BLaER1 treated with 17β-estradiol and CSF1 and Interleukin-3, amounts not matched to agents 10 nM and 100 nM (cell line): ENCODE measurements at regions not wholly inside any gene's neighbourhood (a gene's known extent, or its start where the extent isn't known, plus 50 kb on each side); places are given as distances from the start of the nearest gene placed in this dataset.

Experiments used
- H3K27ac ChIP-seq, 11 experiments: shearing (Covaris generic); formaldehyde crosslinking; 2 replicates each; pipeline ENCODE4 v1.8.1; 2022
- H3K27me3 ChIP-seq, 11 experiments: shearing (Covaris generic); formaldehyde crosslinking; 2 replicates each; pipeline ENCODE4 v1.8.1; 2022
- H3K36me3 ChIP-seq, 11 experiments: shearing (Covaris generic); formaldehyde crosslinking; 2 replicates each; pipeline ENCODE4 v1.8.1; 2022
- H3K4me1 ChIP-seq, 10 experiments: shearing (Covaris generic); formaldehyde crosslinking; 2 replicates each; pipeline ENCODE4 v1.8.1; 2022
- H3K4me2 ChIP-seq, 11 experiments: shearing (Covaris generic); formaldehyde crosslinking; 2 replicates each; pipeline ENCODE4 v1.8.1; 2022
- H3K4me3 ChIP-seq, 10 experiments: shearing (Covaris generic); formaldehyde crosslinking; 2 replicates each; pipeline ENCODE4 v1.8.1; 2022
- H3K9ac ChIP-seq, 11 experiments: shearing (Covaris generic); formaldehyde crosslinking; 2 replicates each; pipeline ENCODE4 v1.8.1; 2022
- H3K9me3 ChIP-seq, 11 experiments: shearing (Covaris generic); formaldehyde crosslinking; replicated peaks in 1 of 11; 2 replicates each; pipeline ENCODE4 v1.8.1; 2022
- H4K20me1 ChIP-seq, 11 experiments: shearing (Covaris generic); formaldehyde crosslinking; 2 replicates each; pipeline ENCODE4 v1.8.1; 2022
- Cebpa-rat ChIP-seq, 11 experiments: shearing (Covaris generic); IDR thresholded peaks; 2 replicates each; pipeline ENCODE4 v1.8.1; 2022

GRCh38 chr1:9419369-9420041, 119.8 kb upstream of the SLC25A33 start:
- H3K9me3 ChIP-seq: peaks cover 6 to 13% (median 8%) of the 10 kb centered on the region in 11 experiments; a peak in 19 of 22 replicates
- H4K20me1 ChIP-seq: no peaks in the 10 kb centered on the region
- peak overlapping the region in 7 of 11 experiments; percentile 2 to 90 (median 80); a peak in 12 of 22 replicates for H3K4me2 ChIP-seq

DNA sequence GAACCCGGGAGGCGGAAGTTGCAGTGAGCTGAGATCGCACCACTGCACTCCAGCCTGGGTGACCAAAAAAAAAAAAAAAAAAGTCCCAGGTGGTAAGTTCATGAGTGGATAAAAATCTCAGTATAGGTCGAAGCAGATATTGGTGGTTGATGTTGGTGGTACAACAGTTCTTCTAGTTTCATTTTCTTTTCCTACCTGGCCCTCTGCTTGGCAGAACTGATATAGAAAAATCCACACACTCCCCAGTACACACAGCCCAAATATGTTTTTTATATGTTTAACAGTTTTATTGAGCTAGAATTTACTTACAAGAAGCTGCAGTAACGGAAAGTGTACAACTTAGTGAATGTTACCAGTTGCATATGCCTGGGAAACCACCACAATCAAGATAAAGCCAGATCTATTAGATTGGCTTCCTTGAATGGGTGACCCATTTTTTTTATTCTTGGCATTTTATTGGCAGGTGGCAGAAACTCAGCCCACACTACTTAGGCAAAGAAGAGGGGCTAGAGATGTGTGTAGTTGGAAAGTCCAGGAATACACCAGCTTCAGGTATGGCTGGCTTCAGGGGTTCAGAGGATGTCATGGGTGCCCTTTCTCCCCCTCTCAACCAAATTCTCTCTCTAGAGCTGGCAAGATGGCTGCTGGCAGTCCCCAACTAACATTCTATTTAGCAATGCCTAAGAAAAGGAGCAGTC, 118.3 kb upstream of the SLC25A33 start:
- peaks cover 6 to 13% (median 8%) of the 10 kb centered on the region in 11 experiments; a peak in 19 of 22 replicates for H3K9me3 ChIP-seq
- H3K36me3 ChIP-seq: no peaks in the 10 kb centered on the region
- no peak overlapping the region for H3K4me3 ChIP-seq
- peaks cover 45 to 99% (median 97%) of the 10 kb centered on the region in 10 experiments for H3K4me1 ChIP-seq
- H3K4me2 ChIP-seq: peak overlapping the region; percentile 20 to 90 (median 73); a peak in 20 of 22 replicates
- H3K27ac ChIP-seq: no peak overlapping the region; a peak in 1 of 22 replicates
- no peak overlapping the region for H3K9ac ChIP-seq
- no peaks in the 10 kb centered on the region for H4K20me1 ChIP-seq
- H3K27me3 ChIP-seq: peaks cover 6 to 32% (median 19%) of the 10 kb centered on the region in 11 experiments; a peak in 18 of 22 replicates
- TF ChIP-seq Cebpa-rat (IDR thresholded peaks at IDR 0.05): no peak

More at GRCh38 chr1:9419369-9420041, 119.8 kb upstream of the SLC25A33 start:
- Histone ChIP-seq H3K4me1 (peaks cover 33 to 97% (median 89%) of the 10 kb centered on the region in 10 experiments; a peak in 19 of 20 replicates), H3K27ac (no peak overlapping the region), H3K9ac (no peak overlapping the region), H3K4me3 (no peak overlapping the region), H3K27me3 (peaks cover 6 to 32% (median 19%) of the 10 kb centered on the region in 11 experiments; a peak in 18 of 22 replicates), H3K36me3 (no peaks in the 10 kb centered on the region)
- no peak for TF ChIP-seq Cebpa-rat (IDR thresholded peaks at IDR 0.05)

DNA sequence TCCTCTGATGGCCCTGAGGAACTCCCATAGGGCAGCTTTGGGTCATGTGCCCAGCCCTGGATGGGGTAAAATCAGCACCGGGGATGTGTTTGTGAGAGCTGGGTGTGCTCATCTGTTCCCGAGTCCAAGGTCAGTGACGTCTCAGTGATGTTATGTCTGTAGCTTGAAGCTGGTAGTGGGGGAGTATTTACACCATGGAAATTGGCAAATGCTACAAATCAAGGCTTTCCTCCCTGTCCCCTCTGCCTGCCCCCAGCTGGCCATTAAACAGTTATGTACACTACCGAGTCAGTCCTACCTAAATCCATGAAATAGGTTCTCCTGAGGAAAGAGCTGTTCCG, 117.8 kb upstream of the SLC25A33 start:
- Histone ChIP-seq H3K27ac (no peak overlapping the region; a peak in 1 of 22 replicates), H3K9ac (no peak overlapping the region), H3K4me3 (no peak overlapping the region), H3K27me3 (peaks cover 6 to 32% (median 19%) of the 10 kb centered on the region in 11 experiments; a peak in 18 of 22 replicates), H3K4me1 (peaks cover 51 to 99% (median 97%) of the 10 kb centered on the region in 10 experiments), H3K36me3 (no peaks in the 10 kb centered on the region), H3K4me2 (peak overlapping the region; percentile 20 to 90 (median 73); a peak in 21 of 22 replicates), H3K9me3 (peaks cover 6 to 13% (median 8%) of the 10 kb centered on the region in 11 experiments; a peak in 19 of 22 replicates), H4K20me1 (no peaks in the 10 kb centered on the region)
- TF ChIP-seq Cebpa-rat (IDR thresholded peaks at IDR 0.05): no peak

DNA sequence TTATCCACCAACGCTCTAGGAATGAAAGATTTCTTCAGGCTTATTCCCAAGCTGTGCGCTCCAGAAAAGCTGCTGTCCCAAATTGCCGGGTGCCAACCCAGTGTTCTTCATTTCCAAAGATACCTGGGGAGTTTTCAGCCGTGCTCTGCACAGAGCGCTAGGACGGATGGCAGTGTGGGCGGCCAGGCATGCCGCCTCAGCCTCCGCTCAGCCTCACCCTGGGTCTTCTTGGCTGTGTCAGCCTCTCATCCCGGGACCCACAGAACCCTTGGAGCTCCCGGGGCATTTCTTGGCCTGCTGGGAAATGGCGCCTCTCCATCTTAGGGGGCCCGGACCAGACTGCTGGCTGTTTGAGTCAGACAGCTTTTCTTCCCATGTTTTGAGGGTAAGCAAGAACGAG, 116.9 kb upstream of the SLC25A33 start:
- Histone ChIP-seq H3K27ac (peak overlapping the region in 5 of 11 experiments; percentile 13 to 50 (median 27); a peak in 6 of 22 replicates), H3K27me3 (peaks cover 6 to 32% (median 19%) of the 10 kb centered on the region in 11 experiments; a peak in 18 of 22 replicates), H3K9ac (peak overlapping the region in 2 of 11 experiments; percentile 11 to 34; a peak in 4 of 22 replicates), H3K4me2 (peak overlapping the region; percentile 29 to 90 (median 75); a peak in 21 of 22 replicates), H3K4me3 (no peak overlapping the region), H4K20me1 (no peaks in the 10 kb centered on the region), H3K9me3 (peaks cover 6 to 13% (median 8%) of the 10 kb centered on the region in 11 experiments; a peak in 19 of 22 replicates), H3K36me3 (no peaks in the 10 kb centered on the region), H3K4me1 (peaks cover 59 to 99% (median 97%) of the 10 kb centered on the region in 10 experiments)
- TF ChIP-seq Cebpa-rat (IDR thresholded peaks at IDR 0.05): no peak

DNA sequence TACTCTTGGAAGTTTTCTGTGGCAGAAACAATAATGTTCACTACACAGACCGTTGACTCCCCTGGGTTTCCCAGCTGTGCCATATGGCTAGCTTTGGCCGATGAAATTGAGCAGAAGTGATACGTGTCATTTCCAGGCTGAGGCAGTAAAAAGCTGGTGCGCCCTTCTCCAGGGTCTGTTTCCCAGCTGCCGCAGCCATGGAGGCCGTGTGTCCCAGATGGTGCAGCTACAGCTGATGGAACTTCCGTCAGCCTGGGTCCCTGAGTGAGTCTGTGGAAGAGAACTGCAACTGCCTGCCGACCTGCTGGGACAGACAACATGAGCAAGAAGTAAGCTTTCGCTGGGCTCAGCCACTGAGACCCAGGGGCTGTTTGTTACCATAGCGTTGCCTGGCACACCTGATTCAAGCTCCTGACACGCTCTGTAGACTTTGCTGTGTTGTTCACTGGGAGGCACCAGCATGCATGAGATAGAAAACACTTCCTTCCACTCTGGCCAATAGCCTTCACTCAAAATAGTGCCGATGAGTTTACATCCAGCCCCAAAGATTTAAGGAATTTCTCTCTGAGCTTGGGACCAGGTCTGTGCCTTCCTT, 116.3 kb upstream of the SLC25A33 start:
- peaks cover 6 to 27% (median 19%) of the 10 kb centered on the region in 11 experiments; a peak in 18 of 22 replicates for H3K27me3 ChIP-seq
- no peaks in the 10 kb centered on the region for H4K20me1 ChIP-seq
- H3K27ac ChIP-seq: peak overlapping the region in 4 of 11 experiments; percentile 13 to 50 (median 30); a peak in 7 of 22 replicates
- peak overlapping the region in 1 of 11 experiments; percentile 34; a peak in 1 of 22 replicates for H3K9ac ChIP-seq
- H3K4me1 ChIP-seq: peaks cover 58 to 99% (median 97%) of the 10 kb centered on the region in 10 experiments
- H3K9me3 ChIP-seq: peaks cover 6 to 13% (median 8%) of the 10 kb centered on the region in 11 experiments; a peak in 19 of 22 replicates
- peak overlapping the region; percentile 10 to 90 (median 75); a peak in 20 of 22 replicates for H3K4me2 ChIP-seq
- H3K4me3 ChIP-seq: no peak overlapping the region
- no peaks in the 10 kb centered on the region for H3K36me3 ChIP-seq
- TF ChIP-seq Cebpa-rat (IDR thresholded peaks at IDR 0.05): no peak

DNA sequence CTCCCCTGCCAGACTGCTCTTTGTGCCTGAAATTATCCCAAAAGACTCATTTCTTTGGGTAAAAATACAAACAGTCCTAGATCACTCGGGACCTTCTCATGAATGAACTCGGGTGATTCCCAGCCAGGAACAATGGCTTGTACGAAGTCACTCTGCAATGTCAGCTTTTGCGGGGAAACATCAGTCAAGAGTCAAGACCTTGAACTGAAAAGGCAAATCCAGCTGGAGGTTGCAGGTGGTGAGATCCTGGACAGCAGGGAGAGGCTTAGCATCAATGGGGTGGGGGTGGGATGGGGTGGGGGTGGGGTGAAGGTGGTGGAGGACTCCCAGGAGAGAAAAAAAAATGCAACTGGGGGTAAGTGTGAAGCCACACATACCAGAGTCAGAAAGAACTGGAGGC, 115.0 kb upstream of the SLC25A33 start:
- no peak overlapping the region for H3K9ac ChIP-seq
- H3K4me1 ChIP-seq: peaks cover 64 to 96% (median 93%) of the 10 kb centered on the region in 10 experiments
- no peaks in the 10 kb centered on the region for H3K36me3 ChIP-seq
- H3K27me3 ChIP-seq: peaks cover 6 to 27% (median 19%) of the 10 kb centered on the region in 11 experiments; a peak in 18 of 22 replicates
- peak overlapping the region in 9 of 11 experiments; percentile 46 to 94 (median 90); a peak in 18 of 22 replicates for H3K4me2 ChIP-seq
- no peak for TF ChIP-seq Cebpa-rat (IDR thresholded peaks at IDR 0.05)
- H3K27ac ChIP-seq: peak overlapping the region in 1 of 11 experiments; percentile 20; a peak in 1 of 22 replicates
- no peak overlapping the region for H3K4me3 ChIP-seq
- peaks cover 6 to 13% (median 8%) of the 10 kb centered on the region in 11 experiments; a peak in 19 of 22 replicates for H3K9me3 ChIP-seq
- no peaks in the 10 kb centered on the region for H4K20me1 ChIP-seq

GRCh38 chr1:9425859-9426258, 113.4 kb upstream of the SLC25A33 start:
- Histone ChIP-seq H3K36me3 (no peaks in the 10 kb centered on the region), H3K27ac (peak overlapping the region; percentile 46 to 90 (median 85); a peak in 21 of 22 replicates), H3K4me1 (peaks cover 70 to 89% (median 86%) of the 10 kb centered on the region in 10 experiments), H3K4me2 (peak overlapping the region; percentile 81 to 95 (median 91)), H3K9ac (peak overlapping the region; percentile 42 to 79 (median 74); a peak in 21 of 22 replicates), H3K9me3 (peaks cover 6 to 13% (median 8%) of the 10 kb centered on the region in 11 experiments; a peak in 19 of 22 replicates), H4K20me1 (no peaks in the 10 kb centered on the region), H3K4me3 (peak overlapping the region; percentile 14 to 57 (median 32); a peak in 13 of 20 replicates), H3K27me3 (peaks cover 6 to 27% (median 19%) of the 10 kb centered on the region in 11 experiments; a peak in 18 of 22 replicates)
- no peak for TF ChIP-seq Cebpa-rat (IDR thresholded peaks at IDR 0.05)

DNA sequence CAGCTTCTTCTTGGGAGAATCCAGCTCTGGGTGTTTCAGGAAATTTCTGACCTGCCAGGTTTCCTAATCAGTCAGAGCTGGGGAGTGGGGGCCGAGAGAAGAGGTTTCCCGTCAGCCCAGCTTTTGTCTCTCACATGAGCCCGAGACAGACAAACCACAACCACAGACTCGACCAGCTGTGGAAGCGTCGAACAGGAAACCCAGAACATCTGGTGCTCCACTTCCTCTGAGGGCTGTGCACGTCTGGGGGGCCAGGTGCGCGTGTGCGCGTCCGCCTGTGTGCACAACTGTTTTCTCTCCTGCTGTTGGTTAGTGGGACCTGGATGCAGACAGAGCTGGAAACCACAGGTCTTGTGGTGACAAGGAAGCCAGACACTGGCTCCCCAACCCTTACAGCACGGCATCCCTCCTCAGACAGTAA, 113.0 kb upstream of the SLC25A33 start:
- Histone ChIP-seq H3K4me2 (peak overlapping the region; percentile 81 to 95 (median 91)), H4K20me1 (no peaks in the 10 kb centered on the region), H3K9me3 (peaks cover 6 to 13% (median 8%) of the 10 kb centered on the region in 11 experiments; a peak in 19 of 22 replicates), H3K9ac (peak overlapping the region; percentile 42 to 79 (median 74); a peak in 21 of 22 replicates), H3K27me3 (peaks cover 6 to 22% (median 17%) of the 10 kb centered on the region in 11 experiments; a peak in 18 of 22 replicates), H3K27ac (peak overlapping the region; percentile 46 to 90 (median 85); a peak in 21 of 22 replicates), H3K4me1 (peaks cover 68 to 85% (median 82%) of the 10 kb centered on the region in 10 experiments), H3K36me3 (no peaks in the 10 kb centered on the region), H3K4me3 (peak overlapping the region; percentile 14 to 57 (median 32); a peak in 13 of 20 replicates)
- peak in 3 of 11 experiments; percentile 23 to 57 (median 31); a peak in 3 of 22 replicates for TF ChIP-seq Cebpa-rat (IDR thresholded peaks at IDR 0.05)
